HUES48 (cell line): ENCODE measurements at regions not wholly inside any gene's neighbourhood (a gene's known extent, or its start where the extent isn't known, plus 50 kb on each side); places are given as distances from the start of the nearest gene placed in this dataset.

ENCODE experiments used
- H3K27ac ChIP-seq: one replicate; pipeline ENCODE4 v1.7.0; 2013; ENCODE audit warnings: low read depth, low read length, inconsistent platforms
- H3K27me3 ChIP-seq: 2 replicates; pipeline ENCODE4 v1.6.1; 2013; ENCODE audit warnings: mild to moderate bottlenecking, low read length; ENCODE audit not compliant: control insufficient read depth, insufficient read depth
- H3K36me3 ChIP-seq: 2 replicates; pipeline ENCODE4 v1.6.1; 2013; ENCODE audit warnings: low read length; ENCODE audit not compliant: control insufficient read depth, insufficient read depth
- H3K4me1 ChIP-seq: 2 replicates; pipeline ENCODE4 v1.6.1; 2013; ENCODE audit warnings: mild to moderate bottlenecking, low read length; ENCODE audit not compliant: control insufficient read depth, insufficient read depth
- H3K4me3 ChIP-seq: 2 replicates; pipeline ENCODE4 v1.5.1; 2013; ENCODE audit warnings: mild to moderate bottlenecking, low read depth, low read length
- H3K9ac ChIP-seq: 2 replicates; pipeline ENCODE4 v1.6.1; 2013; ENCODE audit warnings: mild to moderate bottlenecking, low read depth, low read length, moderate library complexity
- H3K9me3 ChIP-seq: 2 replicates; pipeline ENCODE4 v1.6.1; 2013; ENCODE audit warnings: low read length; ENCODE audit not compliant: control insufficient read depth, insufficient read depth

- Histone ChIP-seq H3K4me3 (no peak overlapping the region), H3K9ac (no peak overlapping the region), H3K36me3 (no peaks in the 10 kb centered on the region), H3K27ac (no peak overlapping the region), H3K9me3 (no peaks in the 10 kb centered on the region), H3K27me3 (no peaks in the 10 kb centered on the region), H3K4me1 (no peaks in the 10 kb centered on the region)
Measured at GRCh38 chr6:19320111-19320581, 517.0 kb upstream of the ID4 start.

GRCh38 chr6:19322691-19323485, 514.3 kb upstream of the ID4 start:
- Histone ChIP-seq H3K9me3 (no peaks in the 10 kb centered on the region), H3K27me3 (no peaks in the 10 kb centered on the region), H3K36me3 (no peaks in the 10 kb centered on the region), H3K27ac (no peak overlapping the region), H3K4me3 (no peak overlapping the region), H3K9ac (no peak overlapping the region), H3K4me1 (peaks cover 20% of the 10 kb centered on the region)

GRCh38 chr6:19324376-19324775, 512.8 kb upstream of the ID4 start:
- no peaks in the 10 kb centered on the region for H3K27me3 ChIP-seq
- peaks cover 30% of the 10 kb centered on the region for H3K4me1 ChIP-seq
- no peaks in the 10 kb centered on the region for H3K36me3 ChIP-seq
- H3K4me3 ChIP-seq: no peak overlapping the region
- H3K27ac ChIP-seq: no peak overlapping the region
- no peaks in the 10 kb centered on the region for H3K9me3 ChIP-seq
- no peak overlapping the region for H3K9ac ChIP-seq

GRCh38 chr6:19325335-19325789, 511.8 kb upstream of the ID4 start:
- Histone ChIP-seq H3K4me1 (peaks cover 30% of the 10 kb centered on the region), H3K27ac (no peak overlapping the region), H3K36me3 (no peaks in the 10 kb centered on the region), H3K9ac (no peak overlapping the region), H3K27me3 (no peaks in the 10 kb centered on the region), H3K9me3 (no peaks in the 10 kb centered on the region), H3K4me3 (no peak overlapping the region)

GRCh38 chr6:19327241-19327640, 509.9 kb upstream of the ID4 start:
- H3K27ac ChIP-seq: no peak overlapping the region
- no peak overlapping the region for H3K9ac ChIP-seq
- H3K4me3 ChIP-seq: no peak overlapping the region
- peaks cover 30% of the 10 kb centered on the region for H3K4me1 ChIP-seq
- no peaks in the 10 kb centered on the region for H3K27me3 ChIP-seq
- no peaks in the 10 kb centered on the region for H3K36me3 ChIP-seq
- no peaks in the 10 kb centered on the region for H3K9me3 ChIP-seq

GRCh38 chr6:19327661-19328060, 509.5 kb upstream of the ID4 start:
- Histone ChIP-seq H3K36me3 (no peaks in the 10 kb centered on the region), H3K27me3 (no peaks in the 10 kb centered on the region), H3K27ac (no peak overlapping the region), H3K4me1 (peaks cover 30% of the 10 kb centered on the region), H3K9me3 (no peaks in the 10 kb centered on the region), H3K9ac (no peak overlapping the region), H3K4me3 (no peak overlapping the region)

- Histone ChIP-seq H3K9me3 (no peaks in the 10 kb centered on the region), H3K36me3 (no peaks in the 10 kb centered on the region), H3K4me3 (no peak overlapping the region), H3K27ac (no peak overlapping the region), H3K4me1 (peaks cover 30% of the 10 kb centered on the region), H3K9ac (no peak overlapping the region), H3K27me3 (no peaks in the 10 kb centered on the region)
Measured at GRCh38 chr6:19329078-19329477, 508.1 kb upstream of the ID4 start.

- H3K9me3 ChIP-seq: no peaks in the 10 kb centered on the region
- no peaks in the 10 kb centered on the region for H3K27me3 ChIP-seq
- no peaks in the 10 kb centered on the region for H3K36me3 ChIP-seq
- peaks cover 26% of the 10 kb centered on the region for H3K4me1 ChIP-seq
- no peak overlapping the region for H3K9ac ChIP-seq
- H3K27ac ChIP-seq: no peak overlapping the region
- no peak overlapping the region for H3K4me3 ChIP-seq
Measured at GRCh38 chr6:19331089-19331488, 506.1 kb upstream of the ID4 start.

- H3K27ac ChIP-seq: no peak overlapping the region
- H3K9me3 ChIP-seq: no peaks in the 10 kb centered on the region
- H3K9ac ChIP-seq: no peak overlapping the region
- H3K4me3 ChIP-seq: no peak overlapping the region
- no peaks in the 10 kb centered on the region for H3K27me3 ChIP-seq
- H3K36me3 ChIP-seq: no peaks in the 10 kb centered on the region
- H3K4me1 ChIP-seq: peaks cover 15% of the 10 kb centered on the region
Measured at GRCh38 chr6:19332806-19333460, 504.2 kb upstream of the ID4 start.

GRCh38 chr6:19333936-19334335, 503.2 kb upstream of the ID4 start:
- Histone ChIP-seq H3K9me3 (no peaks in the 10 kb centered on the region), H3K27me3 (no peaks in the 10 kb centered on the region), H3K27ac (no peak overlapping the region), H3K36me3 (no peaks in the 10 kb centered on the region), H3K4me1 (peaks cover 7% of the 10 kb centered on the region; the same call in 1 of the 2 replicates), H3K9ac (no peak overlapping the region), H3K4me3 (no peak overlapping the region)

- Histone ChIP-seq H3K4me1 (peaks cover 9% of the 10 kb centered on the region; the same call in 1 of the 2 replicates), H3K9me3 (no peaks in the 10 kb centered on the region), H3K27ac (no peak overlapping the region), H3K27me3 (no peaks in the 10 kb centered on the region), H3K9ac (no peak overlapping the region), H3K4me3 (no peak overlapping the region), H3K36me3 (no peaks in the 10 kb centered on the region)
Measured at GRCh38 chr6:19336579-19336978, 500.6 kb upstream of the ID4 start.
